GM12892 (cell line): ENCODE measurements at regions not wholly inside any gene's neighbourhood (a gene's known extent, or its start where the extent isn't known, plus 50 kb on each side); places are given as distances from the start of the nearest gene placed in this dataset.

Source experiments
- POLR2A ChIP-seq: IDR thresholded peaks from 2 replicates; pipeline ENCODE4 v1.6.1; 2011; ENCODE audit warnings: low read depth, low read length, control low read depth
- POLR2AphosphoS5 ChIP-seq: IDR thresholded peaks from 2 replicates; pipeline ENCODE4 v1.6.1; 2011; ENCODE audit warnings: low read depth, low read length, control low read depth

GRCh38 chr5:63603996-63604395 lies 358.2 kb downstream of the HTR1A start:
- TF ChIP-seq POLR2A, result no peak
- TF ChIP-seq POLR2AphosphoS5, result no peak
